ENCODE measurements at regions not wholly inside any gene's neighbourhood (a gene's known extent, or its start where the extent isn't known, plus 50 kb on each side); places are given as distances from the start of the nearest gene placed in this dataset.

GRCh38 chr13:64293923-64294322 lies 2878.3 kb upstream of the PCDH20 start:
- Histone ChIP-seq H3K4me1 (peaks cover 6% of the 10 kb centered on the region; the same call in 1 of the 2 replicates), H3K36me3 (no peaks in the 10 kb centered on the region), H3K4me3 (no peak overlapping the region), H3K27ac (no peak overlapping the region), H3K9ac (no peak overlapping the region), H3K9me3 (no peaks in the 10 kb centered on the region), H4K20me1 (no peaks in the 10 kb centered on the region), H3K27me3 (no peaks in the 10 kb centered on the region), H3K4me2 (no peak overlapping the region)
- TF ChIP-seq Cebpa-rat (IDR thresholded peaks at IDR 0.05) = no peak

DNA sequence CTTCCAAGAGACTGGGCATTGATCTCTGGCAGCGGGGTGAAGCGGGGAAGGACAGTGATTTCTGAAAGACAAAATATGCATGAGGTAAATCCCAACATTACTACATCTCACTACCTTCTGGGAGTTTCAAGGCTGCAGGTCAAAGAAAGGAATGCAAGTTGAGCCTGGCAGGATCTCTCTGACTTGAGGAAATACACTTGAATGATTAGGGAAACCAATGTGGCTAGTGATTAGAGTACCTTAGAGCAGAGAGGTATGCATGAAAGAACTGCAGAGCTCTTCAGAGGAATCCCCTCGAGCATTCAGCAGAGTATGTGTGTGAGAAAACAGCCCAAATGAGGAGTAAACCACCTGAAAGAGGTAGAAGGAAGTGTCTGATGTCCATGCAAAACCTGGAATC lies 2874.1 kb upstream of the PCDH20 start:
- Histone ChIP-seq H3K27me3 (no peaks in the 10 kb centered on the region), H3K4me2 (peak overlapping the region; percentile 23), H4K20me1 (no peaks in the 10 kb centered on the region), H3K36me3 (no peaks in the 10 kb centered on the region), H3K9me3 (no peaks in the 10 kb centered on the region), H3K4me1 (peaks cover 6% of the 10 kb centered on the region; the same call in 1 of the 2 replicates), H3K4me3 (no peak overlapping the region), H3K27ac (no peak overlapping the region), H3K9ac (no peak overlapping the region)
- no peak for TF ChIP-seq Cebpa-rat (IDR thresholded peaks at IDR 0.05)

- H3K9ac ChIP-seq = no peak overlapping the region
- no peaks in the 10 kb centered on the region for H3K27me3 ChIP-seq
- 0 out of 2 replicates have a peak, but pooled peaks cover 5% of the 10 kb centered on the region for H3K4me1 ChIP-seq
- H3K4me2 ChIP-seq = no peak overlapping the region
- no peak for TF ChIP-seq Cebpa-rat (IDR thresholded peaks at IDR 0.05)
- no peak overlapping the region for H3K27ac ChIP-seq
- no peaks in the 10 kb centered on the region for H4K20me1 ChIP-seq
- no peaks in the 10 kb centered on the region; the same call in 1 of the 2 replicates for H3K9me3 ChIP-seq
- H3K36me3 ChIP-seq = no peaks in the 10 kb centered on the region
- H3K4me3 ChIP-seq = no peak overlapping the region
Observed at GRCh38 chr13:64283926-64284325, 2868.3 kb upstream of the PCDH20 start.

- Histone ChIP-seq H3K4me2 (no peak overlapping the region), H3K27ac (no peak overlapping the region), H3K36me3 (no peaks in the 10 kb centered on the region), H3K27me3 (no peaks in the 10 kb centered on the region), H3K4me1 (peaks cover 20% of the 10 kb centered on the region), H3K4me3 (no peak overlapping the region), H4K20me1 (no peaks in the 10 kb centered on the region), H3K9me3 (peaks cover 9% of the 10 kb centered on the region), H3K9ac (no peak overlapping the region)
- TF ChIP-seq Cebpa-rat (IDR thresholded peaks at IDR 0.05) = no peak
Observed at GRCh38 chr13:64278493-64278892, 2862.8 kb upstream of the PCDH20 start.

GRCh38 chr13:64277097-64277496 lies 2861.4 kb upstream of the PCDH20 start:
- no peaks in the 10 kb centered on the region for H4K20me1 ChIP-seq
- no peak for TF ChIP-seq Cebpa-rat (IDR thresholded peaks at IDR 0.05)
- H3K4me2 ChIP-seq = no peak overlapping the region
- peaks cover 10% of the 10 kb centered on the region for H3K9me3 ChIP-seq
- no peak overlapping the region for H3K27ac ChIP-seq
- no peak overlapping the region for H3K4me3 ChIP-seq
- no peaks in the 10 kb centered on the region for H3K36me3 ChIP-seq
- H3K9ac ChIP-seq = no peak overlapping the region
- H3K4me1 ChIP-seq = peaks cover 20% of the 10 kb centered on the region
- H3K27me3 ChIP-seq = no peaks in the 10 kb centered on the region

DNA sequence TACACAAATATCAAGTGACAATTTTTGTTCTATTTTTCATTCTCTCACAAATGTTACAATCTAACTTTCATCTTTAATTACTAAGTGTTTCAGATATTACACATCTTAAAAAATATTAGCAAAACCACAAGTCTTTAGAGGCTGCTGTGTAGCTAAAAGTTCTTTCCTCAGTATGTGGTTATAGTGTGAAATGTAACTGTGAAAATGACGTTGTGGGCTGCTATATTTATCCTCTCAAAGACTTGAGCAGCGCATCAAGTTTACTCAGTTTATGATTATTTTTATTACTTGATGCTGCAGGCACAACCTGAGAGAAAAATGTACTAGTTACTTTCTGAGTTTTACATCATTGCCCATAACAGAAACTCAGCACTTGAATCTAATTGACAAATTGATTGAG lies 2860.6 kb upstream of the PCDH20 start:
- peaks cover 20% of the 10 kb centered on the region for H3K4me1 ChIP-seq
- H3K27ac ChIP-seq = no peak overlapping the region
- H3K27me3 ChIP-seq = no peaks in the 10 kb centered on the region
- H3K4me3 ChIP-seq = no peak overlapping the region
- H3K9me3 ChIP-seq = peaks cover 17% of the 10 kb centered on the region
- H3K9ac ChIP-seq = no peak overlapping the region
- no peaks in the 10 kb centered on the region for H4K20me1 ChIP-seq
- TF ChIP-seq Cebpa-rat (IDR thresholded peaks at IDR 0.05) = no peak
- H3K36me3 ChIP-seq = no peaks in the 10 kb centered on the region
- H3K4me2 ChIP-seq = peak overlapping the region; percentile 34; the same call in 1 of the 2 replicates

DNA sequence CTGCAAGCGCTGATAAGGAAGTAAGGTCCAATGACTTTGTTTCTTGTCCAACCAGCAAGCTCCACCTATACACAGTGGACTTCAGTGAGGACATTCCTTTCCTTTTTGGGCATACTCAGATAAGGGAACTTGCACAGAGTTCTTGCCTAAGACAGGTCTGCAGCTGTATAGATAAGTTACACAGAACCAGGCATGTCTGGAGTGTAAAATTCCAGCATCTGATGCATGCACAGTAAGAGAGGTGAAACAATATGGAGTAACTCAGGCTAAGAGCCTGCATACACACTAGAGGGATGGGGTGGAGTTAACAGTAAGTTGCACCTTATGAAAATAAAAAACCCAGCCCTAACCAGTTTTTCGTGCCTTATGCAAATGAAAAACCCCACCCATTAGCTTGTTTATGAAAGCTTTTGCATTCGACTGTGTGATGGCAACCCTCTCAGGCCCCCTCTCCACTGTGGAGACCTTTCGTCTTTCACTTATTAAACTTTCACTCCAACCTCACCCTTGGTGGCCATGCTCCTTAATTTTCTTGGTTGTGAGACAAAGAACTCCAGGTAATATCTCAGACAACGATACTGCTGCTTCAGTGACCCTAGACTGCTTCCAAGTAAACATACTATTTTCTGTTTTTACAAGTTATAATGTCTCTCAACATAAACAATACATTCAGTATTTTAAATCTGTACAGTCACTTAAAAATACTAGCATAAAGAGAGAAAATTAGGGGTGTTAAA lies 2859.0 kb upstream of the PCDH20 start:
- no peak overlapping the region for H3K27ac ChIP-seq
- peak overlapping the region; percentile 28; the same call in 1 of the 2 replicates for H3K4me2 ChIP-seq
- no peaks in the 10 kb centered on the region for H3K36me3 ChIP-seq
- H3K9me3 ChIP-seq = peaks cover 17% of the 10 kb centered on the region
- TF ChIP-seq Cebpa-rat (IDR thresholded peaks at IDR 0.05) = no peak
- no peak overlapping the region for H3K4me3 ChIP-seq
- H3K27me3 ChIP-seq = no peaks in the 10 kb centered on the region
- H3K9ac ChIP-seq = no peak overlapping the region
- no peaks in the 10 kb centered on the region for H4K20me1 ChIP-seq
- peaks cover 15% of the 10 kb centered on the region for H3K4me1 ChIP-seq

DNA sequence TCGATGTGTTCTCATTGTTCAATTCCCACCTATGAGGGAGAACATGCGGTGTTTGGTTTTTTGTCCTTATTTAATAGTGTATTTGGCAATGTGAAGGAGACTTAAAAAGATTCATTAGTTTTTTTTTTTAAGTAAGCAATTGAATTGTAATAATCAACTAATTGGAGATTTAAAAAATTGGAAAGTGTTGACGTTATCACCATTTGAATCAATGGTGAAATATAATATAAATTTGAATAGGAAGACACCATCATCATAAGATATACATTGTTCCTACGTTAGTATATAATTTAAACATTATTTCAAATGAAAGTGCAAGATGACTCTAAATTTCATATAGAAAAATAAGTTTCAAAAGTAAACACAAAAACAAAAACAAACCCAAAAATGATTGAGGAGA lies 2858.1 kb upstream of the PCDH20 start:
- H3K36me3 ChIP-seq = no peaks in the 10 kb centered on the region
- no peaks in the 10 kb centered on the region for H4K20me1 ChIP-seq
- no peak overlapping the region for H3K9ac ChIP-seq
- H3K27me3 ChIP-seq = no peaks in the 10 kb centered on the region
- H3K4me2 ChIP-seq = no peak overlapping the region
- no peak overlapping the region for H3K4me3 ChIP-seq
- H3K4me1 ChIP-seq = peaks cover 15% of the 10 kb centered on the region
- H3K27ac ChIP-seq = no peak overlapping the region
- H3K9me3 ChIP-seq = peaks cover 17% of the 10 kb centered on the region
- TF ChIP-seq Cebpa-rat (IDR thresholded peaks at IDR 0.05) = no peak

DNA sequence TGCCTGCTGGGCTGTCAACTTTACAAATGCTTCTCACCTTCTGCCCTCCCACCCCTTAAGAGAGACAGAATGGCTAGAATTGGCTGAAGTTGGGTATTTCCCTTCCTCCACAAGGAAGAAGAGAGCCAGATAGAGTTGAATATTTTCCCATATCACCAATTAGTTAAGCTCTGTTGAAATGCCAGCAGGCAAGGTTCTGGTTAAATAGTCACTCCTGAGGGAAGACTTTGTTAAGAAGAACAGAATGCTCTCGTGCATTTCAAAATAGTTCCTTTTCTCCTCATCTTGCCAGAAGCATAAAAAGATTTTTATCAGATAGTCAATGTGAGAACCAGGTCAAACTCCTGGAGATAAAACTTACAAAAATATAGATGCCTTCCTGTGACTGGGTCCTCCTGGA lies 2857.0 kb upstream of the PCDH20 start:
- Histone ChIP-seq H3K36me3 (no peaks in the 10 kb centered on the region), H3K4me3 (no peak overlapping the region), H3K4me2 (no peak overlapping the region), H3K27me3 (no peaks in the 10 kb centered on the region), H3K9me3 (peaks cover 17% of the 10 kb centered on the region), H4K20me1 (no peaks in the 10 kb centered on the region), H3K27ac (no peak overlapping the region), H3K9ac (no peak overlapping the region), H3K4me1 (peaks cover 15% of the 10 kb centered on the region)
- no peak for TF ChIP-seq Cebpa-rat (IDR thresholded peaks at IDR 0.05)

DNA sequence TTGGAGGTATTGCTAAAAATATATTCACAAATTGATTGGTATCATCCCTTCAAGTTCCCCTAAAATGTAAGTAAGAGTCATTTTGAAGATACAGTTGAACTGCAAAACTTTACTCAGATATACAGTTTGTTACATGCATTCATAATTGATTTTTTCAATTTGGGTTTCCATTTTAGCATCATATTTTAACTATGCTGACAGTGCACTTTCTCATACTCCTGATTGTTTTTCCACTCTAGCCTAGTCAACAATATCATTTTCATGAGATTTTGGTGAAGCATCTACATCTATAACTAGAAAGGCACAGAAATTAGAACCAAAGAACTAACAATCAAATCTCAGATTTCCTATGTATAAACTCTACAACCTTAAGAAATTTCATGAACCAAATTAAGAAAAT lies 2850.4 kb upstream of the PCDH20 start:
- no peaks in the 10 kb centered on the region for H3K36me3 ChIP-seq
- no peaks in the 10 kb centered on the region for H3K27me3 ChIP-seq
- no peak overlapping the region for H3K9ac ChIP-seq
- peaks cover 15% of the 10 kb centered on the region for H3K9me3 ChIP-seq
- no peaks in the 10 kb centered on the region for H4K20me1 ChIP-seq
- no peak for TF ChIP-seq Cebpa-rat (IDR thresholded peaks at IDR 0.05)
- no peak overlapping the region for H3K27ac ChIP-seq
- no peaks in the 10 kb centered on the region for H3K4me1 ChIP-seq
- H3K4me2 ChIP-seq = no peak overlapping the region
- no peak overlapping the region for H3K4me3 ChIP-seq

All from BLaER1 (cell line).